NCI-H748 (cell line): ENCODE measurements at regions not wholly inside any gene's neighbourhood (a gene's known extent, or its start where the extent isn't known, plus 50 kb on each side); places are given as distances from the start of the nearest gene placed in this dataset.
"Not testable (repeated sequence)": the region's sequence is repeated elsewhere in the genome, so short reads cannot be mapped to it uniquely, and the experiment has no call there.

Experiments
- DNase-seq: peaks from one replicate; lab custom pipeline; 2025; ENCODE audit not compliant: unreplicated experiment; lab: John Stamatoyannopoulos, UW

DNA sequence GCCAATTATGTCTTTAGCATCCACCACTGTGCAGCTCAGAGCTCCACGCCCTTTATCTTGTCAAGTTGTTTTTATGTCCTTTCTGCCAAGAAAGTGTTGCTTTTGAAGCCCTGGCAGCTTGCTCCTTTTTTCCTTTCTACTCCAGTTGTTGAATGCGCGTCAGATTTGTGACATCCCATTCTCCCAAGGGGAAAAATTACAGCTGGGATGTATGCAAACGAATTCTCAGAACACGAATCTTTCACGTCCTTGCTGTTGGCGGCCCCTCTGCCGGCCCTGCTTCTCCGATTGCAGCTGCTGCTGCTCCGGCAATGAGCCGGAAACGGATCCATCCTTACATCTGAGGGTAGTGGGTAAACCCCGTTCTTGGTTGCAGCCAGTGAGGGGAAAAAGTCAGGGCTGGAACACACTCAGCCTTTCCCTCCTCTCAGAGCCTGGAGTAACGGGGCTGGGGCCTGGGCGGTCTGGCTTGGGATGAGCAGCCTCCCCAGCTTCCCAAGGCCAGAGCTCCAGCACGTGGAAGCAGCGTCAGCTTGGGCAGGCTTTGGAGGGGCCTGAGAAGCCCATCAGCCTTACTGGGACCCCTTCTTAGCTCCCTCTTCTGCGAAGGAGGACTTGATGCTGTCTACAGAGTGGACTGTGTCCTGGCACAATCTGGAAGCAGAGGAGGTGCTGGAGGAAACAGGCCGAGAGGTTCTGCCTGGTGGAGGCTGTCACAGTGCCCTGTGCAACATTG lies 79.0 kb upstream of the CHST15 start:
- no peak for DNase-seq

DNA sequence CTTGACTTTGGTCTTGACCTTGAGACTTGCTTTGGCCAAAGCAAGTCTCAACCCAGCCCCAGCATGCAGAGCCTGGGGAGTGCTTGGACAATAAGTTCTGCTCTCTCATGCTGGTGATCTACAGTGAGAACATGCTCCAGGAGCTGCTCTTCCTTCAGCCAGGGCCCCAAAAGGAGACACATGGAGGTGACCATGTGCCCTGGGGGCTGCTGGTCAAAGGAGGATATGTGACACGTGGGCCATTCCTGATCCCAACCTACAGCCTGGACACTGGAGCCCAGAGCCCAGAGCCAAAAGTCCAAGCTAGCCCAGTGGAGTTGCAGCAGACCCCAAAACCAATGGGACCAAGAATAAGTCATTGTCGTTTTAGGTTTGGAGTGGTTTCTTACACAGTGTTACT lies 78.2 kb upstream of the CHST15 start:
- DNase-seq: no peak

DNA sequence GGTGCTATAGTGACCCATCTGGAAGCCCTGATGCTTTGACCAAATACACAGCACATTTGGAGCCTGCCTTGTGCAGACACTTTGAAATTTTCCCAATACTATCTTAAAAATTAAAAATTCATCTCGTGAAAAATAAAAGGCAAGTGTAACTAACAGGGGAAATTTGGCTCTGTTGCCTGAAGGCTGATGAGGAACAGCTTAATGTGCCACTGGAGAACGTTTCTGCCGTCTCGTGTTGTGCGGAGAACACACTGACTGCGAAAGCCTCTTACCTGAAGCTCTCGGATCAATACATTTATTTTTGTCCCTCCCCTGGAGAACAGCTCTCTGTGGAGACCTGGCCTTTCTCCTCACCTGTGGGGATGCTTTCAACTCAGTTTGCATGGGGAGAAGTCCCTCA lies 77.2 kb upstream of the CHST15 start:
- no peak for DNase-seq

DNA sequence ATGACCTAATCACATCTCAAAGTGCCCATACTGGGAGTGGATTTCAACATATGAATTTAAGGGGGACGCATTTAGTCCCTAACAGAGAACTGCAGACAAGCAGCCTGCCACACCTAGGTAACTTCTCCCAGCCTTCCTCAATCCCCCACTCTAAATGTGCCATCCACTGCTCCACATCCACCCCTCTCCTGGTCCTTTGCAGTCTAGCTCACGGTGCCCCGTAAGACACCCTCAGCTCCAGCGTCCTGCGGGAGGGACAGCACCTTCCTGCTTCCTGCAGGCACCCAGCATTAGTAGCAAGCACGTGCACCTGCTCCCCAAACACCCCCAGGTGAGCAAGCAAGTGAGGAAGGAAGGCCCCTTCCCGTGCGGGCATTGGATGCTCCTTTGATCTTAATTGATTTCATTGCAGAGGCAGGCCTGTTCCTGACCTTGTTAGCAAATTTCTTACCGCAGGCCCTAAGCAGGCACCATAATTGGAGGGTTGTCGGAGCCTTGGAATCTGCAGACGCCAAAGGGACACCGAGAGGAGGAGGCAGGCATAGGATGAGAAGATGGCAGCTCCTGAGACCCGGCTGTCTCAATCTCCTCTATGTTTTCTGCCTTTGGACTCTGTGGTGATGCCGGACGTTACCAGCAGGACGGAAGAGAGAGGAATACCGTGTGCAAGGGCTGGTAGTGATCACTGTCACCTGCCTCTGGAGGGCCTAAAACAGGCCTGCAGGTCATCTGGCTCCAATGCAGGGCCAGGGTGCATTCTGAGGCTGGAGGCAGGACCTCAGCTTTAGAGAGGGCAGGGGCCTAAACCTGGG lies 75.8 kb upstream of the CHST15 start:
- DNase-seq: no peak

DNA sequence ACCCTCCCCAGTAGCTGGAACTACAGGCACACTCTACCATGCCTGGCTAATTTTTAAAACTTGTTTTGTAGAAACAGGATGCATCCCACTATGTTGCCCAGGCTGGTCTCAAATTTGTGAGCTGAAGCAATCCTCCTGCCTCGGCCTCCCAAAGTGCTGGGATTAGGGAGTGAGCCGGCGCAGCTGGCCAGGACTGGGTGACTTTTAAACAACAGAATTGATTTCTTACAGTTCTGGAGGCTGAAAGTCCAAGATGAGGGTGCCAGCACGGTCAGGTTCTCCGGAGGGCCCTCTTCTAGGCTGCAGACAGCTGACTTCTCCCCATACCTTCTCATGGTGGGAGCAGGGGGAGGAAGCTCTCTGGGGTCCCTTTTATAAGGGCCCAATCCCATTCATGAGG lies 75.2 kb upstream of the CHST15 start:
- DNase-seq: no peak

DNA sequence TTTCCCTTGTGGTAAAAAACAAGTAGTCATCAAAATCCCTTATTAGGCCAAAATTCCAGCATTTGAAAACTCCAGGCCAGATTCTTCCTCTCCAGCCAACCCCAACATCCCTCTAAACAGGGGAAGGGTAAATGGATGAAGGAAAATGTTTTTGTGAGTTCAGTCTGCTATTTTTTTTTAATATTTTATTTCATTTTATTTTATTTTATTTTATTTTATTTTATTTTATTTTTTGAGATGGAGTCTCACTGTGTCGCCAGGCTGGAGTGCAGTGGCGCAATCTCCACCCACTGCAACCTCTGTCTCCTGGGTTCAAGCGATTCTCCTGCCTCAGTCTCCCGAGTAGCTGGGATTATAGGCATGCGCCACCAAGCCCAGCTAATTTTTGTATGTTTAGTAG lies 74.5 kb upstream of the CHST15 start:
- DNase-seq: not testable (repeated sequence)

DNA sequence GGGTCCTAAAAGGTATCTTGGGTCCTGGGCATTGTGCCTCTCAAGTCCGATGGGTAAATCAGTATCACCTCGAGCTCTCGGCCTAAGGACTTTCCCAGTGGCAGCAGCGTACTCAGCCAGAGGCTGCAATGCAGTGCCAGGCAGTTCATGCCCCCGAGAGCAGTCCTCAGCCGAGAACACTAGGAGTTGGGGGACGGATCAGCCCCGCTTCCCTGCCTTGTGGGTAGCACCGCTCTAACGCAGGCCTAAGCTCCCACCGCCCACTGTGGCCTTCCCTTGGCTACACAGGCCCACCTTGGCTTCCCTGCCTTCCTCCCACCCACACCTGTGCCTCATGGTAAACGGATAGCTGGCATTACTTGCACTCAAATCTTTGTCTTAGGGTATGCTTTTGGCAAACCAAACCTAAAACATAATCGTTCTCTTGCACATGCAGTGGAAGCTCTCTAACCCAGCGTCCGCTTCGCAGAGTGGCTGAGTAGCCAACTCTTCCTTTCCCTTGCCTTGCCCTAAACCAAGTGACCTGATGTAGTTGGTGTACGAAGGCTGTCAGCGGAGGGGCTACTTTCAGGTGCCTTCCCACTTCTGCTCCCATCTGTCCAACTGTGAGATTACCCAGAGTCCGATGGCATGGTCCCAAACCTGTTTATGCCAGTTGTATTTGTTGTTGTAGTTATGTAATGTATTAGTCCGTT lies 73.2 kb upstream of the CHST15 start:
- DNase-seq: no peak

DNA sequence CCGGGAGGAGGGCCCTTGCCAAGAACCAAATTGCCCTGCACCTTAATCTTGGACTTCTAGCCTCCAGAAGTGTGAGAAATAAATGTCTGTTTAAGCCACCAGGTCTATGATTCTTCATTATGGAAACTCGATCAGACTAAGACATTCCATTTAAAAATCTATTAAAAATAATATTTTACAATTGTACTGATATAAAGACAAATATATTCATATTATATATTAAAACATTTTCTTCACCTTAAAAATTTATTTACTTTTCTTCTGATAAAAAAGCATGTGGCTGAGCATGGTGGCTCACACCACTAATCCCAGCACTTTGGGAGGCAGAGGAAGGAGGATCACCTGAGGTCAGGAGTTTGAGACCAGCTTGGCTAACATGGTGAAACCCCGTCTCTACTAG lies 72.4 kb upstream of the CHST15 start:
- no peak for DNase-seq

DNA sequence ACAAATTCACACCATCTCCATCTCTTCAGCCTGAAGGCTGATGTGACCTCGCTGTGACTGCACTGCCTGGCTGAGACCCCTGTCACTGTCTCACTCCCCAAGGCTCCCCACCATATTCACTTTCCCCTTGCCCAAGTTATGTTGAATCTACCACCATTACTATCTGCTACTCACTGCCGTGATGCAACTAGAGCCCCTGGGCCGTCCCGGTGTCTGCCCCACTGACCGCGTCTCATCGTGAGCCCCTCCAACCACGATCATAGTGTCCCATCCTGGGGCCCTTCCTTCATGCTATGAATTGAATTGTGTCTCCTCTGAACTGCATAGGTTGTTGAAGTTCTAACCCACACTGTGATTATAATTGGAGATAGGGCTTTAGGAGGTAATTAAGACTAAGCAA lies 71.9 kb upstream of the CHST15 start:
- DNase-seq: no peak

DNA sequence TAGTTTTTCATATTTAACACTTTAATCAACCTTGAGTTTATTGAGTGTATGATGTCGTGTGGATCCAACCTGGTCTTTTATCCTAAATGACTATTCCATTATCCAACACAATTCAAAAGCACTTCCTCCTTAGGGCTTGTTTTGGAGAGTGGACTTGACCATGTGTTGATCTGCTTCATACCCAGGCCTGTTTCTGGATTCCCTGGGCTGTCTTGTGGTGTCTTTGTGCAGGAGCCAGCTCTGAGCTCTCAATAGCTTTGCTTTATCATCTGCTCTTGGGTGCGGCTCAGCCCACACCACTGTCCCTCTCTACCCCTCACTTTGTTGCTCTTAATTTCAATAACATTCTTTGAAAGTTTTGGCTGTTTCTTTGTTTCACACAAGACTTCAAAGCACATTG lies 70.9 kb upstream of the CHST15 start:
- DNase-seq: no peak

DNA sequence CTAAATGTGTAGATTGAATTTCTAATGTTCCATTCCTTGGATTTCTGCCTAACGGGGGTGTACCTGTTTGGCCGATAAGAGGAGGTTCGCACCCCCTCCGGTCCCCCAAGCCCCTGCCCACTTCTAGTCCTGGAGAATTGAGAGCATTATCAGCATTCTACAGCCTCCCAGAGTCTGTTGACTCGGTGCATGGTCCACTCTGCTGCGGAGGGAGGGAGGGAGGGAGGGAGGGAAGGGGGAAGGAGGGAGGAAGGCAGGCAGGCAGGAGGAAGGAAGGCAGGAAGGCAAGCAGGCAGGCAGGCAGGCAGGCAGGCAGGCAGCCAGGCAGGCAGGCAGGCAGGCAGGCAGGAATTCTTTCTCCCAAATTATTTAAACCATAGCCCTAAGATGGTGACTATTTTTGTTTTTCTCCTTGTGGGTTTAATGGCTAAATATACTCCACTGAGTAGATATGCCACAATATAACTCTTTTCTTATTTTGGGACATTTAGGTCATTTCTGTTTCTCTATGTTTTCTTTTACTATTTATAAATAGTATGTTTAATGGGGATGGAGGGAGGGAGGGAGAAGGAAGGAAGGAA lies 69.5 kb upstream of the CHST15 start:
- DNase-seq: no peak

DNA sequence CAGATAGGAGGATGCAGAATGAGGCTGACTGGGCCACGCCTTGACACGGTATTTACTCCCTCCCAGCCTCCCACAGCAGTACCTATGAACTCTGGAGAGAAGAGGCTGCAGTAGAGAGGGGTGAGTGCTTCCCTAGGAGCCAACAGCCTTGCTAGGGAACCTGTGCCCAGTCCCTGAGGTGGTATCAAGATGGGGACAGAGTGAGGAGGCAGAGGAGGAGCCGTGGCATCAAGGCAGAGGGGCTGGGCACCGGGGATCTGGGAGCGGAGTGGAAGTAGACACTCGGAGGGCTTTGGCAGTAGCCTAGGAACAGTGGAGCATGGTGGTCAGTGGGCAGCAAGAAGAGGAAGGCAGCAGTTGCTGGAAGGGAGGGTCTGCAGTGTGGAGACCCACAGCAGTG lies 68.7 kb upstream of the CHST15 start:
- DNase-seq: no peak

DNA sequence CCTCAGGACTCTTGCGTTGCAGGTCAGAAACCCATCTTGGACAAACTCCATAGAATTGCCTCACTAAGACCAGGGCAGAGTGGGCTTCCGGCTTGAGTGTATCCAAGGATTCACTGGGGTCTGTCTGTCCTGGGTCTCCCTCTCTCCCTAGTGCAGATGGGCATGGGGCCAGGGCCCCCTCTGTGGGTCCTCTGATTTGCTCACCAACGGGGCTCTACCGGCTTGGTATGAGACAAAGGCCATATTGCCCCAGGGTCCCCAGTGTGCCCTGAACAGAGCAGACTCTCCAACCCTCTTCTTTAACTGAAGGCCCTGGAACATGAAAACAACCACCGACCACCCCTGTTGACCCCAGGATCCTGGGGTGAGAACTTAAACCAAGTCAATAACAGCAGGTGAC lies 68.2 kb upstream of the CHST15 start:
- DNase-seq: no peak

DNA sequence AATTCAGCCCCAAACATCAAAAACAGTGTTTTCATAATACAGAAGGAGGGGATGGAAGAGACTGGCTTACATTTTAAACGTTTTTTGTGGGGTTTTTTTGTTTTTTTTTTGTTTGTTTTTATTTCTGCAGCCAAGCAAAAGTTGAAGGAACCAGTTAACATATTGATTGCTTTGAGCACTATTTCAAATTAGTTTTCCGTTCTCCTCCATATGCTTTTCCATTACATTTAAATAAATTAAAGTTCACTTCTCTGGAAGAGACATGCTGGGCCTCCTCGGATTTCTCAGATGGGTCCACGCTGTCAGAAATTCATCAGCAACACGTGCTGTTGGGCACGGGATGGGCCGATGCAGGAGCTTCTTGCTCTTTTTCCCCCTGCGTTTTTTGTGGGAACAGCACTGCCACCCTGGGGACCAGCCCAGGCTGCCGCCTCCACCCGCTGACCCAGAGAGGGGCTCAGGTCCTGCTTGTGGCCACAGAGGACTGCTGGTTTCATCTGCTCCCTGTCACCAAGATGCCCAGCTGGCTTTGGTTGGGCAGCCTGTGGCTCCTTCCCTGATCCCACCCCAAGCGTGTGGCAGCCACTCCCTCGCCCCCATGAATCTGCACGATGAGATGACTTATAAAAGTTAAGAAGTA lies 67.7 kb upstream of the CHST15 start:
- no peak for DNase-seq

DNA sequence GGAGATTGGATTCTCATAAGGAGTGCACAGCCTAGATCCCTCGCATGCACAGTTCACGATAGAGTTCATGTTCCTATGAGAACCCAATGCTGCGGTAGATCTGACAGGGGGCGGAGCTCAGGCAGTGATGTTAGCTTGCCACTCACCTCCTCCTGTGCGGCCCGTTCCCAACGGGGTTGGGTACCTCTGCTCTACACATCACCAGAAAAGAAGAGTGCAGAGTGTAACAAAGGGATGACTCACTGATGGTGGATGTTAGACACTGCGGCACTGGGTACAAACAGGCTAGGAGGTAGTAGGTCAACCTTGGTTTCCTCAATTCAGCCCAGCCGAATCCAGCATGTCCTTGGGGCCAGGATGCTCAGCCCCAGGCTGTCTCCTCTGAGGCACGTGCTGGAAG lies 66.8 kb upstream of the CHST15 start:
- no peak for DNase-seq

DNA sequence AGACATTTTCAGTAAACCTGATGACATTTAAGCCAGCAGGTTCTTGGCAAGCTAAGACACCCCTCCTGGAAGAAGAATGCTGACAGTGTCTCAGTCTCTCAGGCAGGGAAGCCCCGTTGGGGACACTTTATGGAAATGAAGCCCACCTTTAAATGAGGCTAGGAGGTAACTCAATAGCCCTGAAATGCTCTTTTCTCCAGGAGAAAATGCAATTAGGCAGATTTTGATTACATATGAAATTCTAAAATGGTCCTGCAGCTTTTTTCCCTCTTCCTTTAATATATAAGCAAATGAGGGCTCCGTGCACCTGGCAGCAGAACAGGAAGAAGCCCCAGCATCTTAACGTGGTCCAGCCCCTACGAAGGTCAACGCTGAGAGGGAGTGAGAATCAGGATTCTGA lies 65.8 kb upstream of the CHST15 start:
- no peak for DNase-seq

DNA sequence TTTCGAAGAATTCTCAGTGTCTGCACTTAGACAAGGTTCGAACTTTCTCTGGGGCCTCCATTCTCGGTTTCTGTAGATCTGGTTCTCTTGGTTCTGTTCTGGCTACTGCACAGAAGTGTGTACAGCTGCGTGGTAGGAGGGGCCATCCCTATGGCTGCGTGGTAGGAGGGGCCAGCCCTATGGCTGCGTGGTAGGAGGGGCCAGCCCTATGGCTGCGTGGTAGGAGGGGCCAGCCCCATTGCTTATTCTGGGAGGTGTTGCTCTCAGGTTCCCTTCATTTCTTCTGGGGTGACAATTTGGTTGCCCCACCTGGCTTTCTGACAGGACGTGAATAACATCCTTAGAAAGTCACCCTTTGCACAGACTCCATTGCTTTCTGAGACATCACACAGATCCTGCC lies 65.2 kb upstream of the CHST15 start:
- DNase-seq: no peak

DNA sequence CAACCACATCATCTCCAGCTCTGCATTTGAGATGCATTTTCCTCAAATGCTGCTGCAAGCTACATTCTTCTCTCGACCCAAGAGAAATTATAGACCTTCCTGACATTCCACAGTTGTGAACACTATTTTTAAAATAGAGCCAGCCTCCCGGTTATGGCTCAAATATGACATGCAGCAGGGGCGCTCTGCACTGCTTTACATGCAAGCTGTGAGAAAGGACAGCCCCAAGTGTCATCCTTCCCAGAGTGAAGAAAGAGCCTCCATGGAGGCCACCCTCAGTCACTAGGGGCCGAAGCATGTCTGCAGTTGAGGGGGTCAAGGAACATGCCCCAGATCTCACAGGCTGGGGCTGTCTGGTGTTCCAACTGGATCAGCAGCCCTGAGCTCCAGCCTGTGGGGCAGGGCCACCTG lies 63.9 kb upstream of the CHST15 start:
- DNase-seq: no peak

DNA sequence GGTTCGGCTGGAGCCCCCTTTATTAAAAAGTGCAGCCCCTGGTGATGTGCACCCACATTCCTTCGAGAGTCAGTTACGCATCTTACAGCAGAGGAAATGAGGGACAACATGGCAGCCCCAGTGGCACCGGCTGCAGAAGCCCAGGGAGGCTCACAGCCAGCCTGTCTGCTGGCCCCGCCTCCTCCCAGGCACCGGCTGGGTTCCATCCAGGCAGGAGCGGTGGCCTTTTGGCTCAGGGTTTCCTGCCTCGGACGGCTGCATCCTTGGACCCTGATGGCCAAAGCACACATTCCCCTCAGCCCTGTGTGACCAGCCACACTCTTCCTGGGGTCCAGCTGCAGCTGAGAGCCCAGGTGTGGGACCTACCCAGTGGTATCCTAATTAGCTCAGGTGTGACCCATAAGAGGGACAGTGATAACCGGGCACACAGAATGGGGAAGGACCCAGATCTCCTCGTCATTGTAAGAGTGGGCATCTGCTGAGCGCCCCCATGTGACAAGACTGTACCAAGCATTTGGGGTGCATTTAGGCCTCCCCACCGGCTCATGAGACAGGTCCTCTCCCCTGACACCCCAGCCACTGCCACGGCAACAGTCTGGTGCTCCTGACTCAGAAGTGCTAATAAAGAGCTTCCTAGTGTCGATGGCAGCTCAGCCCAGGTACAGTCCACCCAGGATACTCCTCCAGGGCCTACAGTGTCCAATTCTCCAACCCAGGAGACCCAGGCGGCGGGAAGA lies 63.3 kb upstream of the CHST15 start:
- no peak for DNase-seq

DNA sequence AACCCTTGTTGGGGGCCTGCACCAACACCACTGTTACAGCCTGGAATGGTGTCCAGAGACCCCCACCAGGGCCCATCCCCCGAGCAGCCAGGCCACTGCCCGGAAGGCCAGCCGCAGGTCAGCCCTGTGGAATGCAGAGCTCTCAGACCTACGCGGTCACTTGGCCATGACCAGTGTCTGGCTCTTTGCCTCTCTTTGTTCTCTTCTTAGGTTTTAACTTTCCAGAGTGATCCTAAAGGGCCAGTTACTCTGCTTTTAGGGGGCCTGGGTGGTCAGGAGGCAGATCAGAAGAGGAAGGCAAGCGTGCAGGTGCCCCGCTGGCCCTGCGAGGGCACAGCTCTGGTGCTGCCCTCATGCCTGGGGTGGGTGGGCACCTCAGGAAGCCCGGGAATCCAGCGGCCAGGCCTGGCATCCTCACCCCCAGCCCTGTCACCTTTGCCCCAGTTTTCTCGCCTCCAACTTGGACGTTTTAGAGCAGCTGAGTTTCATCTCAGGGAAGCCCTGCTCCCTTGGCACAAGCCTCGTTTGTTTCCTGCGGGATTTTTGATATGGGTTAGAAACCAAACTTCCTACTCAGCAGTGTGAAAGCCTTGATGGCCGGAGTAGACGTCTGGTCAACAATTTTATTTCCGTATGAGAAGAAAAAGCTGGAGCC lies 62.5 kb upstream of the CHST15 start:
- no peak for DNase-seq
